Hematopoietic multipotent progenitor cell treated with erythropoietin and hydrocortisone succinate and interleukin-3 and kit ligand, for 15 days (in vitro differentiated cells): ENCODE measurements at regions not wholly inside any gene's neighbourhood (a gene's known extent, or its start where the extent isn't known, plus 50 kb on each side); places are given as distances from the start of the nearest gene placed in this dataset.

Experiments used
- DNase-seq: peaks from one replicate; pipeline ENCODE4 v3.0.0-alpha.2; 2015; ENCODE audit warnings: low spot score

GRCh38 chr13:73451221-73452029 lies 392.6 kb downstream of the KLF5 start:
- DNase-seq, result no peak

DNA sequence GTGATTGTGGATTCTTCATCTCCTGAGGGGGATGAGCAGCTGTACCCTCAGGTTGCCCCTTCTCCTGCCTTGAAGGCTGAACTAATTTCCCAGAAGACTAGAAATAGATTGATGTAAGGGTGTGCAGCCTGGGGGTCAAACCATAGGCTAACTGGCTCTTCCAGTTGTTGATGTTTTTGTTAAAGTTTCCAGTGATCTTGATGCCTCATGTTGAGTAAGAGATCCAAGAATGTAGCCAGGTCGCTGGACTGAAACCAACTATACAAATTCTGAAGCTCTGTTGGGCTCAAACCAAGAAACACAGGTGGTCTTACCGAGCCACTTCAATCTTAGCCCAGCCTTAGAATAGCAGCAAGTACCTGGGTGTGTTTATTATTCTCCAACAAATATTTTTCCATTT lies 391.8 kb downstream of the KLF5 start:
- no peak for DNase-seq

DNA sequence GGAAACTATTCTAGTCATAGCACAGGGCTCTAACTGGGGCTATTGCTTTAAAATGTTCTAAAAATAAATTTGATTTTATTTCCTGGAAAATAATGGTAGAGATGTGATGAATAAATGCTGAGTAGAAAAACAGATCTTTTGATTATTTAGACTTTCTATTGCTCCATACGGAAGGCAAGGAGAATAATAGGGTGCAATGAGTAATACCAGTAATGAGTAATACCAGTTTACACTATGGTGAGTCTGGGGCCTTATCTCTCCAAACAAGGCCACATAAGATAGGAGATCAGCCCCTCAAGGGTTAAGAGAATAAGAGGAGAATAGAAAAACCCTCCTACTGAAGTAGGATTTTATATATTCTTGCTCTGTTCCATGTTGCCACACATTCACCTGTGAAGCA lies 390.4 kb downstream of the KLF5 start:
- no peak for DNase-seq

GRCh38 chr13:73440296-73440895 lies 381.6 kb downstream of the KLF5 start:
- no peak for DNase-seq

GRCh38 chr13:73433890-73434289 lies 375.1 kb downstream of the KLF5 start:
- DNase-seq, result no peak

DNA sequence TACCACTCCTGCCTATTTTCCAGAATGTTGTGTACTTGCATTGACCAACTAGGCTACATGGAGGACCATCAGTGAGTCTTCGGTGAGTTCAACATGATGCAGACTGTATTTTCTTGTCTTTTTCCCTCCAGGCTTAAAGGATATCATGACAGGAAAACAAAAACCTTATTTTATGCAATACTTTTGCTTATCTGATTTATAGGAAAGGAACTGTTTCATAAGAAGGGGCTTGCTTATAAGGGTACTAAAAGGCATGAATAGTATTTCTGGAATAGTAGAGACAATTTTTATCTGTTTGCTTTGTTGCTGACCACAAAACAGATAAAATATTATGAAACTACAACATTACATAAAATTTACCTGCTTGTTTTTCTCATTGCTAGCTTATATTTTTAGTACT lies 374.7 kb downstream of the KLF5 start:
- DNase-seq, result no peak

DNA sequence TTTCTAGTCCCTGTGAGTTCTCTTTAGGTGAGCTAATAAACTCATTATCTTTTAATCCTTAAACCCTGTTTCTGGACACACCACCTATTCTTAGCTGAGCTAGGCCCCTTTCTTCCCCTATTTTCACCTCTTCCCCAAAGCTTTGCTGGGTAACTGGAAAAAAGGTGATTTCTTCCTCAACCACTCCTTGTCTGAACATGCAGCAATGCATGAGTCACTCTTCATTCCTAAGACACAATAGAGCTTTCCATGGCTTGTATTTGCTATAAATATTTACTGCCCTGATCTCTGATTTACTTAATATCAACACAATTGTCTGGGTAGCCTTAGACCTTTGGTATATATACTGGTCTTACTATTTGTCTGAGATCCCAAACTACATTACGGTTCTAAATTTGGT lies 370.9 kb downstream of the KLF5 start:
- DNase-seq, result no peak

DNA sequence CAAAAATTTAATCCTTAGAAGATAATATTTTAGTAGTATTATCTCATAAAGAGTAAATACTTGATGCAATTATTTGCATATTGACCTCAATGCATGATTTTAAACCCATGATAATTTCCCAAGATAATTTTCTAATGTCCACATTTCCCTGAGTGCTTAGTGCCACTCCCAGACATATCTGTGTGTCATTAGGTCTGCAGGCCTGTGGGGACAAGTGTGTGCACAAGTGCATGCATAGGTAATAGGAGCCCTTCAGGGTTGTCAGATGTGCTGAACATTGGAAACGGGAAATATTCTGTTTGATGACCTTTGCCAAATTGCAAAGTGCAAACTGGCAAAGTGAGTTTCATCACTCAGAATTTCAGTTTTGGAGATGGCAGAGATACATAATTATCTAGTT lies 369.9 kb downstream of the KLF5 start:
- no peak for DNase-seq

DNA sequence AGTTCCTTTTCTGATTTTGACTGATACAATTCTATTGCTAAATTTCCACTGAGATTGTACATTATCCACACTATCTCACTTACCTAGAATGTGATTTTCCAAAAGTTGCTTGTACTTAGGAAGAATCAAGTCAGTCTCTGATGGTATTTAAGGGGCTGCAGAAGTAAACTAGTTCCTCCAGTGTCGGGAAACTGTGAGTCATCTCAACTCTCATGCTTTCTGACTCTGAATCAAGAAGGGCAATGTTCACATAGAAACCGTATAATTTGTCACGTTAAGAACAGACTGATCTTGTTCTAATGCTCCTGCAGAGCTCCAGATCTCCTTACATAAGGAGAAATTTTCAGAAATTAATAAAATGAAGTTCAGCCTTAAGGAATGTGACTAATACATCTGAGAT lies 369.3 kb downstream of the KLF5 start:
- no peak for DNase-seq

DNA sequence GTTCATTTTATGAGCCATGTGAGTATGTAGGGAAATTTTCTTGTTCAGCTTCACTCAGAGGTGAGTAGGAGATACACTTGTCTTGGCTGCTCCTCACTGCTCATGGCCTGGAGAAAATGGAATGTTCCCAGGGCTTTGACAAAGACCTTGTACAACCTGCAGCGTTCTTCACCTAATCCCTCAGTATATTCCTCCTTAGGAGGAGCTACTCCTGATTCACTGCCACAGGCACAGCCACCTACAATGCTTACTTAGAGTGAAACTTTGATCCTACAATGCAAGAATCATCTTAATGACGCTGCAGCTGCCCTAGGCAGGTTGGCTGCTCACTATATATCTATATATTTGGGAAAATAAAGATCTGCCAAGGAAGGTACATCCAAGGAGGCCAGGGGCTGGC lies 364.2 kb downstream of the KLF5 start:
- DNase-seq, result no peak

DNA sequence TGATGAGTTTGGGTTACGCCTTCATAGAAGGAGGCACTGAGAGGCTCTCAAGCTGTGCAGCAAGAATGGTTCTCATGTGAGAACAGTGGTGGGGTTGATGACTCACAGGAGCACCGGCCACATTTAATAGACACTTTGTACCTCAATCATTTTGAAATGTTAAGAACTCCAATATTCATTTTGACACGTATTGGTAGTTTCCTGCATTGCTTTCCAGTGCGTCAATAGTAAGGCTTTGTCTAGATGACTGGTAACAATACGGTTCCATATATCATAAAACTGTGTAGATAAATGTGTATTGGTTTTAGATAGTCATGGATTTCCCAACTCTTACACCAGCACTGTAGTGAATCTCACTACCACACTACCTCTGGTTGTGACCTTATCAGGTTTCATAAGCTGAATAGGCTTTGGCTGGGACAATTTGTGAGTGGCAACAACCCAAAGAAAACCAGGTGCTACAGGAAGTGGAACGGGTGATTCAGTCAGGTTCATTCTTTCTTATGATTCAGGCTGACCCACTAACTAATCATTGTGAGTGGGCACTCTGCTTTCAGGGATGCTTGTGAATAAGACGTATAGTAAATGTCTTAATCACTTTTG lies 362.6 kb downstream of the KLF5 start:
- DNase-seq, result no peak

GRCh38 chr13:73419186-73419585 lies 360.4 kb downstream of the KLF5 start:
- no peak for DNase-seq

DNA sequence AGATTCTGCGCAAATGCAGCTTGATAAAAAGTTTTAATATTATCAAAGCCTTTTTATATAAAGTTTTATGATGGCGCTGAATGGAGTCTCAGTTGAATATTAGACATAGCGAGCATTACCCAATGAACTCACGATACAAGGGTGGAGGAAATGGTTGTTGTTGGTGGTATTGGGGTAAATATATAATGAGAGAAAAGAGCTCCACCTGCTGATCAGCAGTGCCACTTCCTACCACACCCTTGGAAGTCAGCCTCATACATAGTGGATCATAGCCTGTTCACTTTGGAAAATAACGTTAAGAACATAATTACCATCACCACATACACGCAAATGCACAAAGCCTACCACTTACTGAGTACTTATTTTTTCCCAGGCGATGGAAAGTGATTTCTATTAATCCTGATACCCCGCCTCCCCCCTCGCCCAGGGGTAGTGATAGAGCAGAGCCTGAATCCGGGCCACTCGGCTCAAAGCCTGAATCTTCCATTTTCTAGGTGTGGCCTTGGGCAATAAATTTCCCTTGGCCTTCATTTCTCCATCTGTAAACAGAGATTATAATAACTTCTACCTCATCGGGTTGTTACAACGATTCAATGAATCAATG lies 358.3 kb downstream of the KLF5 start:
- DNase-seq, result no peak

- no peak for DNase-seq
Measured at GRCh38 chr13:73416093-73416492, 357.3 kb downstream of the KLF5 start.

DNA sequence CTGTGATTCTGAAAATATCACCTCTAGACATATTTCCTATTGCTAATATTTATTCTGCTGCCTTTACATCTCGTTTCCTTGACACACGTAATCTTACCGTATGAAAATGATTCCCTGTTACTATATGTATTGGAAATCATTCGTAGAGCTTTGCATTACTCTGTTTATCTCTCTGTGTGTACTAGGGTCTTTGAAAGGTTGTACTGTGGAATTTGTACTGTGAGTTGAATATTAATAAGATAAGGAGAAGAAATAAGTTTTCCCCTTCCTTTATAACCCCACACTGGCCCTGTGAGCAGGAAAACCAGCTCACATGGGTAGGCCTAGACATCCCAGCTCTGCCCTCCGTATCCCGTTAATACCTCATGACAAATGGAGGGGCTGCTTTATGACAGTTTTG lies 354.9 kb downstream of the KLF5 start:
- DNase-seq, result no peak

- no peak for DNase-seq
Measured at GRCh38 chr13:73412933-73413332, 354.1 kb downstream of the KLF5 start.

- DNase-seq, result no peak
Measured at GRCh38 chr13:73411067-73411809, 352.4 kb downstream of the KLF5 start.

DNA sequence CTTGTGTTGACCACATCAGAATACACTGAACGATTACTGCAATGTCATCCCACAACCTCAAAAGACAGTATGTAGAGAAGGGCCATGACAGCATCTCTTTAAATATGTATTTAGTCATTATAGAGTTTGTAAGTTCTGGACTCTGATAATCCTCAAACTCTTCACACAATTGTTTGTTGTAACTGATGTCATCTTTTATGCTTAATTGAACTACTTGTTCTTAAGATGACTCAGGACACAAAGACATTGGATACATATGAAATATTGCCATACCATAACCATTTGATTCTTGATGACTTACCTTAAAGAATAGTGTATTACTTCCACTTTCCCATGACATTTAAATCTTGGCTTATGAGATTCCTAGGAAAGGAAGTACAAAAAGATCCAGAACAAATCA lies 347.6 kb downstream of the KLF5 start:
- no peak for DNase-seq

DNA sequence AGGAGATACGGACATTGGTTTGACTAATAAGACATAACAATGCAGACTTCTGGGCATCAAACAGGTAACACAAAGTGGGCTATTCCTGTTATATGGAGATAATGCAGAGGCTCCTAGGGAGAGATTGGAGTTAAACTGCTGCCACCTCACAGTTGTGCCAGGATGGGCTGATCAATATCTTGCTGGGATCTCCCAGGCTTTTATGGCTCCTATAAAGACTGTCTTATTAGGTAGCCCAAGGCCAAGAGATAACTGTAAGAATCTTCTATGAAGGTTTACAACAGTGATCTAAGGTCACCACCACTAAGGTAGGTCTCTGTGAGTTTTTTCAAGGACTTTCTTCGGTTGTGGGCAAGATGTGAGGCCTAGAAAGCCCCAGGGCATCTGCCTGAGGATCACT lies 345.8 kb downstream of the KLF5 start:
- DNase-seq, result no peak

- DNase-seq, result no peak
Measured at GRCh38 chr13:73403355-73404120, 344.7 kb downstream of the KLF5 start.

- no peak for DNase-seq
Measured at GRCh38 chr13:73401769-73402168, 343.0 kb downstream of the KLF5 start.
